Smooth muscle cell (in vitro differentiated cells): ENCODE measurements at regions not wholly inside any gene's neighbourhood (a gene's known extent, or its start where the extent isn't known, plus 50 kb on each side); places are given as distances from the start of the nearest gene placed in this dataset.

Experiments used
- DNase-seq: peaks from one replicate; lab custom pipeline; 2025; ENCODE audit not compliant: unreplicated experiment; lab: John Stamatoyannopoulos, UW
- H2AFZ ChIP-seq: fragments of 200-600 bp; sonication (generic); 2 replicates; pipeline ENCODE4 v1.6.0; 2016; ENCODE audit warnings: antibody characterized with exemption, low read depth, mild to moderate bottlenecking
- H3F3A ChIP-seq: fragments of 200-600 bp; sonication (generic); 2 replicates; pipeline ENCODE4 v1.6.0; 2017; ENCODE audit warnings: antibody characterized with exemption, low read depth
- H3K27ac ChIP-seq: fragments of 200-600 bp; sonication (generic); 2 replicates; pipeline ENCODE4 v1.5.1; 2016; ENCODE audit warnings: low read depth, mild to moderate bottlenecking
- H3K27me3 ChIP-seq: fragments of 200-600 bp; sonication (generic); 2 replicates; pipeline ENCODE4 v1.6.1; 2016; ENCODE audit warnings: low read depth, mild to moderate bottlenecking
- H3K36me3 ChIP-seq: fragments of 200-600 bp; sonication (generic); 2 replicates; pipeline ENCODE4 v1.5.1; 2016; ENCODE audit warnings: low read depth
- H3K4me1 ChIP-seq: fragments of 200-600 bp; sonication (generic); 2 replicates; pipeline ENCODE4 v1.5.1; 2016; ENCODE audit warnings: low read depth
- H3K4me2 ChIP-seq: fragments of 200-600 bp; sonication (generic); 2 replicates; pipeline ENCODE4 v1.6.0; 2016; ENCODE audit warnings: mild to moderate bottlenecking
- H3K4me3 ChIP-seq: fragments of 200-600 bp; sonication (generic); 2 replicates; pipeline ENCODE4 v1.5.1; 2016; ENCODE audit warnings: mild to moderate bottlenecking
- H3K79me2 ChIP-seq: fragments of 200-600 bp; sonication (generic); 2 replicates; pipeline ENCODE4 v1.6.0; 2016; ENCODE audit warnings: low read depth, mild to moderate bottlenecking
- H3K9ac ChIP-seq: fragments of 200-600 bp; sonication (generic); 2 replicates; pipeline ENCODE4 v1.6.0; 2016; ENCODE audit warnings: low read depth
- H3K9me3 ChIP-seq: fragments of 200-600 bp; sonication (generic); replicated peaks from 2 replicates; pipeline ENCODE4 v1.5.1; 2016; ENCODE audit warnings: low read depth
- H4K20me1 ChIP-seq: fragments of 200-600 bp; sonication (generic); 2 replicates; pipeline ENCODE4 v1.6.0; 2016; ENCODE audit warnings: low read depth
- CTCF ChIP-seq: fragments of 200-600 bp; sonication (generic); IDR thresholded peaks from 2 replicates; pipeline ENCODE4 v1.5.1; 2017; ENCODE audit warnings: borderline replicate concordance, mild to moderate bottlenecking, antibody characterized with exemption; ENCODE audit not compliant: insufficient read depth, poor library complexity, severe bottlenecking
- WGBS: methylation state at CpG from one replicate; pipeline ENCODE4 v1.1.7; 2016; ENCODE audit warnings: low lambda C conversion rate; 5-methylcytosine and 5-hydroxymethylcytosine counted together

- H3K4me3 ChIP-seq = no peak overlapping the region
- H3K4me1 ChIP-seq = no peaks in the 10 kb centered on the region
- no peak for DNase-seq
- no peak for TF ChIP-seq CTCF
- H4K20me1 ChIP-seq = no peaks in the 10 kb centered on the region
- H3K9me3 ChIP-seq = no peaks in the 10 kb centered on the region
- no peaks in the 10 kb centered on the region for H3K27me3 ChIP-seq
- WGBS = 90% methylated on average over 1 of the region's 1 CpG
- H3K9ac ChIP-seq = no peak overlapping the region
- no peak overlapping the region for H3K27ac ChIP-seq
- H3K4me2 ChIP-seq = no peak overlapping the region
- H3F3A ChIP-seq = no peaks in the 10 kb centered on the region
- H2AFZ ChIP-seq = no peak overlapping the region
- H3K79me2 ChIP-seq = no peaks in the 10 kb centered on the region
- no peaks in the 10 kb centered on the region for H3K36me3 ChIP-seq
Observed at GRCh38 chr7:125246706-125247105, 317.1 kb upstream of the POT1 start.

- H3K27me3 ChIP-seq = no peaks in the 10 kb centered on the region
- no peaks in the 10 kb centered on the region for H3K36me3 ChIP-seq
- H3K27ac ChIP-seq = no peak overlapping the region
- H3F3A ChIP-seq = no peaks in the 10 kb centered on the region
- no peak overlapping the region for H2AFZ ChIP-seq
- H3K4me2 ChIP-seq = no peak overlapping the region
- no peak overlapping the region for H3K4me3 ChIP-seq
- no peak for TF ChIP-seq CTCF
- no peak overlapping the region for H3K9ac ChIP-seq
- H3K4me1 ChIP-seq = no peaks in the 10 kb centered on the region
- no peaks in the 10 kb centered on the region for H4K20me1 ChIP-seq
- H3K9me3 ChIP-seq = no peaks in the 10 kb centered on the region
- no peaks in the 10 kb centered on the region for H3K79me2 ChIP-seq
- DNase-seq = no peak
Observed at GRCh38 chr7:125241548-125241947, 311.9 kb upstream of the POT1 start.

GRCh38 chr7:125222596-125222995 lies 293.0 kb upstream of the POT1 start:
- no peaks in the 10 kb centered on the region for H4K20me1 ChIP-seq
- H3K27ac ChIP-seq = no peak overlapping the region
- no peak overlapping the region for H3K9ac ChIP-seq
- TF ChIP-seq CTCF = no peak
- no peaks in the 10 kb centered on the region for H3K27me3 ChIP-seq
- H3K4me3 ChIP-seq = no peak overlapping the region
- H3K4me1 ChIP-seq = no peaks in the 10 kb centered on the region
- no peak overlapping the region for H3K4me2 ChIP-seq
- H3F3A ChIP-seq = no peaks in the 10 kb centered on the region
- H3K79me2 ChIP-seq = no peaks in the 10 kb centered on the region
- DNase-seq = no peak
- no peak overlapping the region for H2AFZ ChIP-seq
- WGBS = 90% methylated on average over 1 of the region's 1 CpG
- H3K36me3 ChIP-seq = no peaks in the 10 kb centered on the region
- H3K9me3 ChIP-seq = no peaks in the 10 kb centered on the region

- Histone ChIP-seq H3K9ac (no peak overlapping the region), H3K4me2 (no peak overlapping the region), H3K4me3 (no peak overlapping the region), H3K27ac (no peak overlapping the region), H2AFZ (no peak overlapping the region), H3K36me3 (no peaks in the 10 kb centered on the region), H3K9me3 (no peaks in the 10 kb centered on the region), H3K4me1 (no peaks in the 10 kb centered on the region), H4K20me1 (no peaks in the 10 kb centered on the region), H3K27me3 (no peaks in the 10 kb centered on the region), H3K79me2 (no peaks in the 10 kb centered on the region), H3F3A (no peaks in the 10 kb centered on the region)
- TF ChIP-seq CTCF = no peak
- WGBS = 84% methylated on average over 2 of the region's 2 CpGs
- no peak for DNase-seq
Observed at GRCh38 chr7:125218076-125218475, 288.5 kb upstream of the POT1 start.
